Left kidney (tissue), 1 donor: ENCODE measurements at regions not wholly inside any gene's neighbourhood (a gene's known extent, or its start where the extent isn't known, plus 50 kb on each side); places are given as distances from the start of the nearest gene placed in this dataset.
"Not testable (repeated sequence)": the region's sequence is repeated elsewhere in the genome, so short reads cannot be mapped to it uniquely, and the experiment has no call there.

ENCODE experiments used
- DNase-seq: peaks from one replicate; pipeline ENCODE4 v3.0.0-alpha.2; 2013

- DNase-seq: no peak
These were observed 1636.8 kb downstream of the AMY1C start for GRCh38 chr1:105386489-105386888.

- no peak for DNase-seq
These were observed 1646.3 kb downstream of the AMY1C start for GRCh38 chr1:105396001-105396400.

- no peak for DNase-seq
These were observed 1649.2 kb downstream of the AMY1C start for GRCh38 chr1:105398909-105399308.

GRCh38 chr1:105399716-105400115 lies 1650.0 kb downstream of the AMY1C start:
- DNase-seq: no peak

- DNase-seq: no peak
These were observed 1640.2 kb upstream of the PRMT6 start for GRCh38 chr1:105416261-105416660.

GRCh38 chr1:105419030-105419429 lies 1637.4 kb upstream of the PRMT6 start:
- DNase-seq: no peak

GRCh38 chr1:105427543-105427942 lies 1628.9 kb upstream of the PRMT6 start:
- DNase-seq: no peak

- no peak for DNase-seq
These were observed 1619.8 kb upstream of the PRMT6 start for GRCh38 chr1:105436589-105437259.

GRCh38 chr1:105437847-105438246 lies 1618.6 kb upstream of the PRMT6 start:
- DNase-seq: no peak

GRCh38 chr1:105442901-105443300 lies 1613.6 kb upstream of the PRMT6 start:
- no peak for DNase-seq

- DNase-seq: no peak
These were observed 1596.7 kb upstream of the PRMT6 start for GRCh38 chr1:105459759-105460158.

GRCh38 chr1:105462308-105462707 lies 1594.2 kb upstream of the PRMT6 start:
- no peak for DNase-seq

- no peak for DNase-seq
These were observed 1588.9 kb upstream of the PRMT6 start for GRCh38 chr1:105467549-105467948.

GRCh38 chr1:105470541-105470940 lies 1585.9 kb upstream of the PRMT6 start:
- not testable (repeated sequence) for DNase-seq

GRCh38 chr1:105483436-105483835 lies 1573.0 kb upstream of the PRMT6 start:
- no peak for DNase-seq

GRCh38 chr1:105485207-105485606 lies 1571.3 kb upstream of the PRMT6 start:
- DNase-seq: no peak

GRCh38 chr1:105492921-105493320 lies 1563.6 kb upstream of the PRMT6 start:
- no peak for DNase-seq

- DNase-seq: no peak
These were observed 1540.4 kb upstream of the PRMT6 start for GRCh38 chr1:105516068-105516467.

GRCh38 chr1:105533996-105534395 lies 1522.5 kb upstream of the PRMT6 start:
- DNase-seq: no peak

- no peak for DNase-seq
These were observed 1512.0 kb upstream of the PRMT6 start for GRCh38 chr1:105544475-105544874.

- DNase-seq: no peak
These were observed 1500.2 kb upstream of the PRMT6 start for GRCh38 chr1:105556266-105556665.

- DNase-seq: no peak
These were observed 1498.5 kb upstream of the PRMT6 start for GRCh38 chr1:105558023-105558422.

- no peak for DNase-seq
These were observed 1491.5 kb upstream of the PRMT6 start for GRCh38 chr1:105565006-105565405.

GRCh38 chr1:105585791-105586190 lies 1470.7 kb upstream of the PRMT6 start:
- DNase-seq: no peak

GRCh38 chr1:105591681-105592080 lies 1464.8 kb upstream of the PRMT6 start:
- no peak for DNase-seq
